ENCODE measurements at regions not wholly inside any gene's neighbourhood (a gene's known extent, or its start where the extent isn't known, plus 50 kb on each side); places are given as distances from the start of the nearest gene placed in this dataset.

- TF ChIP-seq CTCF (conservative IDR thresholded peaks at IDR 0.05; ENCODE audit: low read depth, low read length) = no peak
- no peak for TF ChIP-seq EZH2 (IDR thresholded peaks at IDR 0.05; ENCODE audit: borderline replicate concordance, low read depth, low read length, poor library complexity, severe bottlenecking)
These were observed 634.6 kb upstream of the SLC39A10 start for GRCh38 chr2:195022508-195022830.
